Neuron (in vitro differentiated cells): ENCODE measurements at regions not wholly inside any gene's neighbourhood (a gene's known extent, or its start where the extent isn't known, plus 50 kb on each side); places are given as distances from the start of the nearest gene placed in this dataset.
"Not testable (repeated sequence)": the region's sequence is repeated elsewhere in the genome, so short reads cannot be mapped to it uniquely, and the experiment has no call there.

Experiments
- H2AFZ ChIP-seq: one replicate; pipeline ENCODE4 v1.6.1; 2013; ENCODE audit warnings: low read depth, mild to moderate bottlenecking, inconsistent platforms, low read length, moderate library complexity
- H3K27me3 ChIP-seq: one replicate; pipeline ENCODE4 v1.6.1; 2013; ENCODE audit warnings: low read length; ENCODE audit not compliant: insufficient read depth
- H3K36me3 ChIP-seq: one replicate; pipeline ENCODE4 v1.6.1; 2013; ENCODE audit warnings: low read length; ENCODE audit not compliant: insufficient read depth
- H3K4me1 ChIP-seq: one replicate; pipeline ENCODE4 v1.6.1; 2013; ENCODE audit warnings: low read length; ENCODE audit not compliant: insufficient read depth
- H3K4me3 ChIP-seq: 2 replicates; pipeline ENCODE4 v1.5.1; 2013; ENCODE audit warnings: mild to moderate bottlenecking, low read length, moderate library complexity
- H3K9me3 ChIP-seq: one replicate; pipeline ENCODE4 v1.6.1; 2013; ENCODE audit warnings: low read length

DNA sequence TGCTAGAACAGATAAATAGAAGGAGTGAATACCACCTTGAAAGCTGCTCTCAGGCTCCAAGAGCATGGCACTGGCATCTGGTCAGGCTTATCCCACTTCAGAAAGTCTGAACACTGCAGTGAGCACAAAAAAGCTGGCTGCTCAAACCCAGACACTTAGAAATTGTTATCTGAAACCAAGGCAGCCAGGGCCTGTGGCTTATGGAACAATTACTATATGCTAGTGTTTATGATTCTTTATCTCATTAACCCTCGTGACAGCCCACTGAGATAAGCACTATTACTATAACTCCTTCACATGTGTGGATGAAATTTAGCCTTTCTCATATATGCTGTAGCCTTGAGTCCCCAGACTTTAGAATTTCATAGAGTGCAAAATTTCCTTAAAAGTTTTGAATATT, 400.2 kb downstream of the RAB38 start:
- no peak overlapping the region for H3K4me3 ChIP-seq
- no peaks in the 10 kb centered on the region for H3K36me3 ChIP-seq
- no peak overlapping the region for H2AFZ ChIP-seq
- no peaks in the 10 kb centered on the region for H3K27me3 ChIP-seq
- no peaks in the 10 kb centered on the region for H3K4me1 ChIP-seq
- no peaks in the 10 kb centered on the region for H3K9me3 ChIP-seq

DNA sequence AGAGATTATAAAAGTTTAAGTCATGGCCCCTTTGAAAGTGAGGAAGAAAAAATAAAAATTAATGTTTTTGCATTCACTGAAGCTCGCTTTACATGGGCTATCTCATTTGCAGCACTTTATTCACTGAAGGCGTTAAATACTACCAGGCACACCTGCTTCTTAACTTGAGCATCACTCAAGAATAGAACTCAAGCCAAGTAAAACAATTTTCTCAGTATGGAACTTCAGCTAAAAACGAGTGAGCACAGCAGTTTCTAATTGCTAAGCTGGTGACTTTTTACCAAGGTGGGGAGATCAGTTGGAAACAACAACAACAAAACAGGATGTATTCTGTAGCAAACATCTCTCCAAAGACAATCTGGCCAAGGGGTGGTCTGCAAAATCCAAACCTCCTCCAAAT, 405.6 kb downstream of the RAB38 start:
- Histone ChIP-seq H2AFZ (no peak overlapping the region), H3K27me3 (no peaks in the 10 kb centered on the region), H3K9me3 (no peaks in the 10 kb centered on the region), H3K36me3 (no peaks in the 10 kb centered on the region), H3K4me1 (no peaks in the 10 kb centered on the region), H3K4me3 (no peak overlapping the region)

DNA sequence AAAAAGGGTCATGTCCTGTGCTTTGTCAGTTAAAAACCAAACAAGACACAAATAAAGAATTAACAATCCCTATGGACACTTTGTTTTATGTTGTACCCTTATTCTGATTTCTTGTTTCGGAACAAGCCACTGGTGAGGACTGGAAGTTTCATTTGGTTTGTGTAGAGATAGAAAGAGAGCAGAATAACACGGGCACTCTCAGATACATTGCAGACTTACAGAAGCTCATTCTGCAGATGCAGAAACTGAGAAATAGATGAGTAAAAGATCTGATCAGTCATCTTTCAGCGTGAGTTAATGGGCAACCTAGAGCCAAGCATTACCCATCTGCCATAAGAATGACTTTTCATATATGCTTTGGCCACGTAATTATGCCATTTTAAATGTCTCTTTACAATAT, 407.6 kb downstream of the RAB38 start:
- Histone ChIP-seq H3K9me3 (no peaks in the 10 kb centered on the region), H3K4me3 (no peak overlapping the region), H2AFZ (no peak overlapping the region), H3K36me3 (no peaks in the 10 kb centered on the region), H3K4me1 (no peaks in the 10 kb centered on the region), H3K27me3 (no peaks in the 10 kb centered on the region)

DNA sequence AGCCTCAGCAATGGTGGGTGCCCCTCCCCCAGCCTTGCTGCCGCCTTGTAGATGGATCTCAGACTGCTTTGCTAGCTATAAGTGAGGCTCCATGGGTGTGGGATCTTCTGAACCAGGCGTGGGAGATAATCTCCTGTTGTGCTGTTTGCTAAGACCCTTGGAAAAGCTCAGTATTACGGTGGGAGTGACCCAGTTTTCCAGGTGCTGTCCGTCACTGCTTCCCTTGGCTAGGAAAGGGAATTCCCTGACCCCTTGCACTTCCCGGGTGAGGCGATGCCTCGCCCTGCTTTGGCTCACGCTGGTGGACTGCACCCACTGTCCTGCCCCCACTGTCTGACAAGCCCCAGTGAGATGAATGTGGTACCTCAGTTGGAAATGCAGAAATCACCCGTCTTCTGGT, 411.2 kb downstream of the RAB38 start:
- not testable (repeated sequence) for H3K9me3 ChIP-seq, H3K27me3 ChIP-seq

DNA sequence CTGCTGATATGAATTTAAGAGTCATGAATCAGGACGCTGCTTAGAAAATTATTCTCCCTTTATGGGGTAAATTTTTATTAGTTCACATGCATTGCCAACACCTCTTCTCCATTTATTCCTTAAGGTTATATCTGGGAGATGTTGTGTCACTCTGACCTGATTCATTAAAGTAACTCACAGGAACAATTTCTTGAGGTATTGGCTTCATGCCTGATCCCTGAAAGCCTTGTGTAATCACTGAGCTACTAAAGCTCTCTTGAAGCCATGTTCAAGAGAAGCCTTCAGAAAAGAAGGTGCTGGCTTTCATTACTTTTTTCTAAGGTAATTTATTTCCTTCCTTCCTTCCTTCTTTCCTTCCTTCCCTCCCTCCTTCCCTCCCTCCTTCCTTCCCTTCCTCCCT, 420.6 kb downstream of the RAB38 start:
- Histone ChIP-seq H2AFZ (no peak overlapping the region), H3K9me3 (no peaks in the 10 kb centered on the region), H3K4me1 (no peaks in the 10 kb centered on the region), H3K4me3 (no peak overlapping the region), H3K36me3 (no peaks in the 10 kb centered on the region), H3K27me3 (no peaks in the 10 kb centered on the region)

More for the DNA sequence above, 411.2 kb downstream of the RAB38 start:
- H3K4me1 ChIP-seq, H3K36me3 ChIP-seq, H2AFZ ChIP-seq, H3K4me3 ChIP-seq: not testable (repeated sequence)

DNA sequence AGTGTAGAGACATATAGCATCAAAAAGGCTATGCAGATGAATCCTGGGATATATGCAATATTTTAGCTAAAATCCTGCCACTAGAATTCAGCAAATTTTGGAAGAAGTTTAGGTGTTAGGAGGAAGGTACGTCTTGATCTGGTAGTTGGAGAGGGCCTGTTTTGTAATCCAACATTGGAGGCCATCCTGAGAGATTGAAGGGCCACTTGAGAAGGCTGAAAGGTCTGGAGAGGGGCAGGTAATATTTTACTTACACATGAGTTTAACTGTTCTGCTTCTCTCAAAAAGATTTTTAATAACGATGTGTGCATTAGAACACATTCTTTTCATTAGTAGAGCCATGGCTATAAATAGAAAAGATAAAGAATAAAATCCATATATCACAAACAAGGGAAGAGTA, 422.1 kb downstream of the RAB38 start:
- Histone ChIP-seq H3K4me3 (no peak overlapping the region), H3K36me3 (no peaks in the 10 kb centered on the region), H3K9me3 (no peaks in the 10 kb centered on the region), H2AFZ (no peak overlapping the region), H3K4me1 (no peaks in the 10 kb centered on the region), H3K27me3 (no peaks in the 10 kb centered on the region)

DNA sequence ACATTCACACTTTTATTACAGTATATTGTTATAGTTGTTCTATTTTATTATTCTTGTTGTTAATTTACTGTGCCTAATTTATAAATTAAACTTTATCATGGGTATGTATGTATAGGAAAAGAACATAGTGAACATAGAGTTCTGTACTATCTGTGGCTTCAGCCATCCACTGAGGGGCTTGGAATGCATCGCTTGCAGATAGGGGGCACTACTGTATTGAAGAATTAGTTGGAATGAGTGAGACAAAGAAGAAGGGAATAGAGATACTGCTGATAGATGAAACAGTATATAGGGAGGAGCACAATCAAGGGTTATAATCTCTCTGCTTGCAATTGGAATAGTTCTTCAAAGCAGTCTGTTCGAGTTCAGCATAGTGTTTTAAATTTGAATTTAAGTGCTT, 432.2 kb downstream of the RAB38 start:
- H3K9me3 ChIP-seq: no peaks in the 10 kb centered on the region
- no peaks in the 10 kb centered on the region for H3K4me1 ChIP-seq
- no peaks in the 10 kb centered on the region for H3K36me3 ChIP-seq
- H2AFZ ChIP-seq: no peak overlapping the region
- no peaks in the 10 kb centered on the region for H3K27me3 ChIP-seq
- no peak overlapping the region for H3K4me3 ChIP-seq

DNA sequence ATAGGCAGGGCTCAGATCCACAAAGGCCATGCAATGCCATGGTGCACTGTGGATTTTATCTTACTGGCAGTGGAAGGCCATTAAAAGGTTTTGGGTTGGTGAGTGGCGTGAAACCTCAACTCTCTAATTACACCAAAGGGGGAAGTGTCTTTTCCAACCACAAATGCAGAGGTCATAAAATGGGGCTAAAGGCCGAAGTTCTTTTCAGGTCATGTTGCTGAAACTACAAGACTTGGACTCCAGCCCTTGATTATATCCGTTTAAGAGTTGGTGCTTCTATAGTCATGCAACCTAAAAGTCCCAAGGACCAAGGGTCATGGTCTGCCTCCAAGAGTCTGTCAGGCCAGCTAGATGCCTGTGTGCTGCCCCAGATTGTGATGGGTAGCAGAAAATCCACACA, 434.3 kb downstream of the RAB38 start:
- H2AFZ ChIP-seq: no peak overlapping the region

DNA sequence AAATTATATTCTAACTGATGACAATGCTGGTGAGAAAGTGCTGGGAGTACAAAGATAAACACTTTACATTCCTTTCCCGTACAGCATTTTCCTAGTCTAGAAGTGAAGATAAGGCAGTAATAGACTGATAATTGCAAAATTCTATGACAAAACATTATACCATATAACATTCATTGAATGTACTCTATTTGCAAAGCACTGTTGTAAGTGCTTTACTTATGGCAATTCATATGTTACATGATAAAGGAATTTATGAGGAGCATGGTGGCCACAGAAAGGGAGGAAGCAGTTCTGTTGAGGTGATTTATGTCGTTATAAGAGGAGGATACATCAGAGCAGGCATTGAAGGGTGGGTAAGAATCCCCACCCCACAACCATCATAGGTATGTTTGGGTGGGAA, 434.8 kb downstream of the RAB38 start:
- H3K27me3 ChIP-seq: no peaks in the 10 kb centered on the region
- H3K9me3 ChIP-seq: no peaks in the 10 kb centered on the region
- H2AFZ ChIP-seq: no peak overlapping the region
- H3K4me1 ChIP-seq: no peaks in the 10 kb centered on the region
- H3K36me3 ChIP-seq: no peaks in the 10 kb centered on the region
- H3K4me3 ChIP-seq: no peak overlapping the region

More for the DNA sequence above, 434.3 kb downstream of the RAB38 start:
- Histone ChIP-seq H3K27me3 (no peaks in the 10 kb centered on the region), H3K9me3 (no peaks in the 10 kb centered on the region), H3K36me3 (no peaks in the 10 kb centered on the region), H3K4me3 (no peak overlapping the region), H3K4me1 (no peaks in the 10 kb centered on the region)

DNA sequence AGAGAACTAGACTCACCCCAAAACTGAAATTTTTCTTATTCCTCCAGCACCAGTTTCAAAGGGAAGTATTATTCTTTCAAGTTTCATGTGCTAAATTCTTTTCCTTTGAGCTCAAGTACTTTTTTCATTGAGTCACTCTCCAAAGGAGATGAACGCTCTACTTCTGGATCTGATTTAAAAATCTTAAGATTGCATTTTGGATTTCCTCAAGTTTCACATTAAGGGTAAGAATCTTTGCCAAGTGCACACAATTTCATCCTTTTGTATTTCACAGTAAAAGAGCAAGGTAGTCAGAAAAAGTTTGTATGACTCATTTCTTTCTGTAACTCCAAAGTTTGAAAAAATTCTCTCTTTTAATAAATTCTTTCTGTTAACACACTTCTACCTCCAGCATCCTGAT, 435.5 kb downstream of the RAB38 start:
- Histone ChIP-seq H2AFZ (no peak overlapping the region), H3K36me3 (no peaks in the 10 kb centered on the region), H3K4me1 (no peaks in the 10 kb centered on the region), H3K27me3 (no peaks in the 10 kb centered on the region), H3K4me3 (no peak overlapping the region), H3K9me3 (no peaks in the 10 kb centered on the region)

DNA sequence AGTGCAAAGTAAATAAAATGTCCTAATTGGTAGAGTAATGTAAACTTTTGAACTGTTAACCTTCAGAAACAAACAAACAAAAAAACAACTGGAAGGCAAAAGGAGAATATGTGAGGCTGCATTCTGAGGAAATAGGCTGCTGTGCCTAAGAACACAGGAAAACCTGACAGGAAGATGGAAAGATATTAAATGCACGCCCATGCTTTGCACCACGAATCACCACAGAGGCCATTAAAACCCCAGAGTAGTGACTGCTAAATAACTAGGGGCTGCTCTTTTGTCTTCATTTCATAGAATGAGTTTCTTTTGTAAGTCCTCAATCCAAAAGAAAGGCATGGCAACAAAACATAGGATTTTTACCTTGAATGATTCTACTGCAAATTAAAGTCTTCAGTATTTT, 436.0 kb downstream of the RAB38 start:
- Histone ChIP-seq H2AFZ (no peak overlapping the region), H3K9me3 (no peaks in the 10 kb centered on the region), H3K4me1 (no peaks in the 10 kb centered on the region), H3K4me3 (no peak overlapping the region), H3K27me3 (no peaks in the 10 kb centered on the region), H3K36me3 (no peaks in the 10 kb centered on the region)

DNA sequence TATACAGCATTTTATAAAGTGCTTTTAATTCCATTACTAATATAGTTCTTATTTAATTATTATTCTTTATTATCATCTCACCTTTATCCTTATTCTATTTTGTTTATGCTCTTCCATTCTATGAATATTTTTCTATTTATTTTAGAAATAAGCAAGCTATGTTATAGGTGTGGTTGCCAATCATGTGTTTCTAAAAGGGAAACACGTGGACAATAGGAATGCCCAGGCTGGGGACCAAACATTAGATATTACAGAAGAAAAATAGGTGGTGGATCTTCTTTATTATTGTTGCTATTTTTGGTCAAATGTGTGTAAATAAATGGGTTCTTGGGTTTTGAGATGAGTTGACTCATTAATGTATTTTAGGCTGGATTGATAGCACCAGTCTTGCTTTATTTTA, 438.3 kb downstream of the RAB38 start:
- H3K36me3 ChIP-seq: no peaks in the 10 kb centered on the region
- no peak overlapping the region for H2AFZ ChIP-seq
- no peaks in the 10 kb centered on the region for H3K27me3 ChIP-seq
- H3K4me3 ChIP-seq: no peak overlapping the region
- H3K9me3 ChIP-seq: no peaks in the 10 kb centered on the region
- no peaks in the 10 kb centered on the region for H3K4me1 ChIP-seq

DNA sequence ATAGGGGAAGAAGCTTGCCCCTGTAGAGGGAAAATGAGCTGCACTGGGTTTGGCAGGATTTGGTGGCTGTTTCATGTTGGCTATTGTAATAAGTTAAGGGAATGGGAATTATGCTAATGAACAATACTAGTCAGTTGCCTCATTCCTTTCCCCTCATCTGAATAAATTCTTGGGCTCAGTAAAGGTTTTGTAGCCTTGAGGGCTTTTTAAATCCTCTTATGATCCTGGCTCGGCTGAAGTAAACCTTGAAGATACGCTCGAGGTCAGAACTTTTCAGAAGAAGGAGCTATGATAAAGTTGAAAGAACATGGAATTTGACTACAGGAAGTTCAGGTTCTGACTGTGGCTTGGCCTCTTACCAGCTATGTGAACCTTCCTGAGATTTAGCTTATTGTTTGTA, 448.7 kb downstream of the RAB38 start:
- Histone ChIP-seq H3K36me3 (no peaks in the 10 kb centered on the region), H3K4me1 (no peaks in the 10 kb centered on the region), H3K4me3 (no peak overlapping the region), H2AFZ (no peak overlapping the region), H3K9me3 (no peaks in the 10 kb centered on the region), H3K27me3 (no peaks in the 10 kb centered on the region)

DNA sequence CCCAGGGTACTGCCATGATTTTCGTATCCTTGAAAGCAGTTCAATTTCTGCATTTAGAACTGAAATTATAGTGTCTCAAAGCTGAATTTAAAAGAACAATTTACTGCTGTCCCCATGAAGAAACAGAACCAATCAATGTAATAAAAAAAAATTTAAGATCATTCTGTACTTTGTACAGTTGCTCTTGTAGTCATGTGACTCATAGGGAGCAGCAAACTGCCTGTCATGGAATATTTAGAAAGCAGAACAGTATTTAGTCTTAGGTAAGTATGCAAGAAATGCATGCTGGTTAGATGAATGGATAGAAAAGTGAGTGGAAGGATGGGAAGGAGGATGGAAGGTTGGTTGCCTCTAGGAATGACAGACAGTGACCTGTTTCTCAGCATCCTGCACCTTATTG, 450.9 kb downstream of the RAB38 start:
- peaks cover 4% of the 10 kb centered on the region for H3K4me1 ChIP-seq
- H2AFZ ChIP-seq: no peak overlapping the region
- no peaks in the 10 kb centered on the region for H3K36me3 ChIP-seq
- no peaks in the 10 kb centered on the region for H3K27me3 ChIP-seq
- H3K4me3 ChIP-seq: no peak overlapping the region
- no peaks in the 10 kb centered on the region for H3K9me3 ChIP-seq
